ENCODE measurements at regions not wholly inside any gene's neighbourhood (a gene's known extent, or its start where the extent isn't known, plus 50 kb on each side); places are given as distances from the start of the nearest gene placed in this dataset.

GRCh38 chr18:45539491-45539891 is 75.8 kb upstream of the SLC14A2 start:
- H3K4me1 ChIP-seq = no peaks in the 10 kb centered on the region
- H3K9me3 ChIP-seq = no peaks in the 10 kb centered on the region
- WGBS, 3 donors = 71 to 89% (median 89%) methylated on average over 5 of the region's 5 CpGs
- no peak for ATAC-seq
- intact Hi-C loops (cut with DNase I) = no loop called here
- no peaks in the 10 kb centered on the region for H3K36me3 ChIP-seq (ENCODE audit: insufficient read depth in 1 of 2, low read depth in 1 of 2)
- no peak overlapping the region for H3K27ac ChIP-seq
- H3K27me3 ChIP-seq (ENCODE audit: insufficient read depth in 3 of 3, low read length in 2 of 3) = peaks cover 0 to 3% (median 0%) of the 10 kb centered on the region in 3 donors
- no peak overlapping the region for H3K4me3 ChIP-seq
- TF ChIP-seq CTCF (IDR thresholded peaks at IDR 0.05) = no peak
- no peak for DNase-seq

GRCh38 chr18:45540125-45540524 is 75.2 kb upstream of the SLC14A2 start:
- no peak overlapping the region for H3K27ac ChIP-seq
- no peaks in the 10 kb centered on the region for H3K4me1 ChIP-seq
- intact Hi-C loops (cut with DNase I) = no loop called here
- peaks cover 0 to 3% (median 0%) of the 10 kb centered on the region in 3 donors for H3K27me3 ChIP-seq (ENCODE audit: insufficient read depth in 3 of 3, low read length in 2 of 3)
- ATAC-seq = no peak
- H3K9me3 ChIP-seq = no peaks in the 10 kb centered on the region
- H3K4me3 ChIP-seq = no peak overlapping the region
- no peak for DNase-seq
- no peak for TF ChIP-seq CTCF (IDR thresholded peaks at IDR 0.05)
- H3K36me3 ChIP-seq (ENCODE audit: insufficient read depth in 1 of 2, low read depth in 1 of 2) = no peaks in the 10 kb centered on the region
- 80 to 87% (median 81%) methylated on average over 7 of the region's 7 CpGs for WGBS, 3 donors

- WGBS, 3 donors = 81 to 91% (median 89%) methylated on average over 2 of the region's 2 CpGs
These were observed 73.9 kb upstream of the SLC14A2 start for GRCh38 chr18:45541421-45541820.

GRCh38 chr18:45542043-45542442 is 73.2 kb upstream of the SLC14A2 start:
- no peak for DNase-seq
- 55 to 64% (median 61%) methylated on average over 5 of the region's 5 CpGs for WGBS, 3 donors

More at GRCh38 chr18:45541421-45541820, 73.9 kb upstream of the SLC14A2 start:
- intact Hi-C loops (cut with DNase I) = no loop called here
- H3K9me3 ChIP-seq = no peaks in the 10 kb centered on the region
- no peaks in the 10 kb centered on the region for H3K27me3 ChIP-seq (ENCODE audit: insufficient read depth in 3 of 3, low read length in 2 of 3)
- no peaks in the 10 kb centered on the region for H3K4me1 ChIP-seq
- TF ChIP-seq CTCF (IDR thresholded peaks at IDR 0.05) = no peak
- ATAC-seq (no peak), DNase-seq (no peak)
- H3K4me3 ChIP-seq = no peak overlapping the region
- H3K27ac ChIP-seq = no peak overlapping the region
- H3K36me3 ChIP-seq (ENCODE audit: insufficient read depth in 1 of 2, low read depth in 1 of 2) = no peaks in the 10 kb centered on the region

More at GRCh38 chr18:45542043-45542442, 73.2 kb upstream of the SLC14A2 start:
- TF ChIP-seq CTCF (IDR thresholded peaks at IDR 0.05) = no peak
- no peak for ATAC-seq
- H3K4me1 ChIP-seq = no peaks in the 10 kb centered on the region
- no peaks in the 10 kb centered on the region for H3K27me3 ChIP-seq (ENCODE audit: insufficient read depth in 3 of 3, low read length in 2 of 3)
- no peak overlapping the region for H3K4me3 ChIP-seq
- H3K9me3 ChIP-seq = no peaks in the 10 kb centered on the region
- H3K36me3 ChIP-seq (ENCODE audit: insufficient read depth in 1 of 2, low read depth in 1 of 2) = no peaks in the 10 kb centered on the region
- intact Hi-C loops (cut with DNase I) = no loop called here
- H3K27ac ChIP-seq = no peak overlapping the region
